ENCODE measurements at regions not wholly inside any gene's neighbourhood (a gene's known extent, or its start where the extent isn't known, plus 50 kb on each side); places are given as distances from the start of the nearest gene placed in this dataset.

GRCh38 chr1:82044111-82044510 lies 243.4 kb downstream of the ADGRL2 start:
- ChIA-PET POLR2A (ENCODE audit: unreplicated experiment) (no interaction called here), CTCF (no interaction called here)
- Histone ChIP-seq H3K18ac (ENCODE audit: low read depth, low read length) (no peak overlapping the region), H3K27me3 (ENCODE audit: control insufficient read depth, insufficient read depth, low read length) (no peaks in the 10 kb centered on the region; the same call in 1 of the 2 replicates), H2AFZ (replicated peaks; ENCODE audit: low read length, poor library complexity) (no peak overlapping the region), H3K4me1 (ENCODE audit: control insufficient read depth, insufficient read depth, low read length) (no peaks in the 10 kb centered on the region), H4K8ac (ENCODE audit: low read depth in 2 of 2, low read length in 2 of 2) (no peak overlapping the region), H3K36me3 (ENCODE audit: control insufficient read depth, insufficient read depth, low read length) (no peaks in the 10 kb centered on the region), H3K23ac (ENCODE audit: low read depth, low read length) (no peak overlapping the region), H3K9ac (ENCODE audit: low read depth, low read length) (no peak overlapping the region), H2BK5ac (ENCODE audit: low read depth, low read length, poor library complexity, severe bottlenecking) (no peak overlapping the region), H3K4ac (ENCODE audit: low read depth, low read length) (no peak overlapping the region), H2BK120ac (ENCODE audit: low read depth, low read length) (no peak overlapping the region), H3K14ac (replicated peaks; ENCODE audit: low read depth, low read length) (no peak overlapping the region), H2BK15ac (ENCODE audit: low read depth, low read length) (no peak overlapping the region), H3K27ac (ENCODE audit: insufficient read depth, low read length) (no peak overlapping the region), H2AK5ac (ENCODE audit: low read depth, low read length) (no peak overlapping the region), H2BK20ac (ENCODE audit: low read depth, low read length) (no peak overlapping the region), H3K79me1 (ENCODE audit: low read depth in 1 of 2, low read length in 2 of 2) (no peaks in the 10 kb centered on the region), H3K4me3 (ENCODE audit: insufficient read depth, low read depth, low read length) (no peak overlapping the region), H4K5ac (ENCODE audit: low read depth, low read length) (no peak overlapping the region), H4K91ac (ENCODE audit: insufficient read depth, low read depth, low read length) (no peak overlapping the region), H2AK9ac (replicated peaks; ENCODE audit: low read depth, low read length, poor library complexity) (no peak overlapping the region), H3K4me2 (ENCODE audit: low read depth, low read length) (no peak overlapping the region), H3K9me1 (ENCODE audit: insufficient read depth, low read length) (no peaks in the 10 kb centered on the region), H3K9me3 (ENCODE audit: control insufficient read depth, insufficient read depth, low read length) (no peaks in the 10 kb centered on the region), H4K20me1 (ENCODE audit: insufficient read depth, low read length) (no peaks in the 10 kb centered on the region), H3K56ac (ENCODE audit: extremely low read depth, insufficient read depth, low read length) (no peak overlapping the region)
- TF ChIP-seq BHLHE40 (IDR thresholded peaks at IDR 0.05; ENCODE audit: low read depth, low read length) (no peak), MAFK (IDR thresholded peaks at IDR 0.05; ENCODE audit: low read depth, low read length) (no peak), MAZ (IDR thresholded peaks at IDR 0.05; ENCODE audit: borderline replicate concordance, low read depth, low read length) (no peak), RAD21 (IDR thresholded peaks at IDR 0.05; ENCODE audit: low read length) (no peak), RFX5 (IDR thresholded peaks at IDR 0.05; ENCODE audit: low read depth, low read length) (no peak), RCOR1 (IDR thresholded peaks at IDR 0.05; ENCODE audit: insufficient replicate concordance, low read length) (no peak), MXI1 (IDR thresholded peaks at IDR 0.05; ENCODE audit: borderline replicate concordance, low read depth, low read length) (no peak), ELK1 (IDR thresholded peaks at IDR 0.05; ENCODE audit: borderline replicate concordance, low read depth, low read length) (no peak), SMC3 (IDR thresholded peaks at IDR 0.05; ENCODE audit: low read depth, low read length) (no peak), CTCF (conservative IDR thresholded peaks at IDR 0.05; ENCODE audit: low read depth, low read length) (no peak)
- dilution Hi-C loops (cut with HindIII; ENCODE audit: low sequenced_read_pairs, unreplicated experiment) (no loop called here), in situ Hi-C loops (cut with MboI; ENCODE audit: low sequenced_read_pairs) (no loop called here), intact Hi-C loops (cut with micrococcal nuclease) (no loop called here)
- WGBS, 2 experiments (ENCODE audit: extremely low coverage in 2 of 2, insufficient read length in 1 of 2), result no CpG with 5 or more reads among the region's 3 CpGs
- ATAC-seq (ENCODE audit: low read depth) (no peak), DNase-seq (no peak)
- BruUV-seq (replicated peaks), result no TSS peak
